ENCODE measurements at regions not wholly inside any gene's neighbourhood (a gene's known extent, or its start where the extent isn't known, plus 50 kb on each side); places are given as distances from the start of the nearest gene placed in this dataset.

- TF ChIP-seq ZNF142 (CRISPR knock-in tag; IDR thresholded peaks at IDR 0.05) = 0 out of 2 replicates have a peak, but pooled peaks have one; percentile 23
- no peak for TF ChIP-seq SOX13 (IDR thresholded peaks at IDR 0.05)
- peak in 1 of 2 experiments; percentile 74; a peak in 2 of 4 replicates for TF ChIP-seq SOX13 (CRISPR knock-in tag; conservative IDR thresholded peaks at IDR 0.05 in 1 of 2, IDR thresholded peaks at IDR 0.05 in 1 of 2)
- TF ChIP-seq ZNF556 (CRISPR knock-in tag; IDR thresholded peaks at IDR 0.05; ENCODE audit: borderline replicate concordance) = peak; percentile 63; the same call in 1 of the 2 replicates
- TF ChIP-seq ZNF704 (CRISPR knock-in tag; IDR thresholded peaks at IDR 0.05; ENCODE audit: borderline replicate concordance) = no peak
- no peak for TF ChIP-seq DNMT3B (CRISPR knock-in tag; conservative IDR thresholded peaks at IDR 0.05)
- no peak for TF ChIP-seq ZNF512B (CRISPR knock-in tag; IDR thresholded peaks at IDR 0.05; ENCODE audit: borderline replicate concordance)
- TF ChIP-seq PPARG (CRISPR knock-in tag; conservative IDR thresholded peaks at IDR 0.05) = peak; percentile 54; the same call in 1 of the 2 replicates
- TF ChIP-seq NFE2L1 (CRISPR knock-in tag; IDR thresholded peaks at IDR 0.05; ENCODE audit: borderline replicate concordance) = no peak
- TF ChIP-seq ZNF672 (CRISPR knock-in tag; IDR thresholded peaks at IDR 0.05) = no peak
- TF ChIP-seq ZNF446 (CRISPR knock-in tag; IDR thresholded peaks at IDR 0.05) = no peak
- no peak for TF ChIP-seq CEBPB (IDR thresholded peaks at IDR 0.05; ENCODE audit: borderline replicate concordance, low read depth, low read length)
- 0 out of 2 replicates have a peak, but pooled peaks have one; percentile 56 for TF ChIP-seq ZNF710 (CRISPR knock-in tag; IDR thresholded peaks at IDR 0.05; ENCODE audit: borderline replicate concordance)
- no peak for TF ChIP-seq ZFP82 (CRISPR knock-in tag; IDR thresholded peaks at IDR 0.05; ENCODE audit: borderline replicate concordance)
- TF ChIP-seq ZNF251 (CRISPR knock-in tag; IDR thresholded peaks at IDR 0.05) = no peak
- no peak for TF ChIP-seq ZC3H4 (CRISPR knock-in tag; IDR thresholded peaks at IDR 0.05; ENCODE audit: borderline replicate concordance)
- TF ChIP-seq ZNF256 (CRISPR knock-in tag; conservative IDR thresholded peaks at IDR 0.05) = no peak
- peak; percentile 58 for TF ChIP-seq TBL1XR1 (IDR thresholded peaks at IDR 0.05; ENCODE audit: borderline replicate concordance, low read length, partially characterized antibody)
Measured at GRCh38 chr9:110125207-110125751, 82.7 kb downstream of the C9orf152 start (continued).
